ENCODE measurements at regions not wholly inside any gene's neighbourhood (a gene's known extent, or its start where the extent isn't known, plus 50 kb on each side); places are given as distances from the start of the nearest gene placed in this dataset.

- TF ChIP-seq SCMH1 (CRISPR knock-in tag; IDR thresholded peaks at IDR 0.05; ENCODE audit: borderline replicate concordance) (no peak), TFE3 (CRISPR knock-in tag; IDR thresholded peaks at IDR 0.05) (peak; percentile 38; the same call in 1 of the 2 replicates), PAXIP1 (CRISPR knock-in tag; conservative IDR thresholded peaks at IDR 0.05) (peak; percentile 97), MATR3 (CRISPR knock-in tag; IDR thresholded peaks at IDR 0.05) (no peak), ASH2L (IDR thresholded peaks at IDR 0.05; ENCODE audit: insufficient read length, low read depth, low read length) (peak; percentile 86), ATF7-NPFF (CRISPR knock-in tag; IDR thresholded peaks at IDR 0.05; ENCODE audit: low read depth) (no peak), ONECUT2 (CRISPR knock-in tag; IDR thresholded peaks at IDR 0.05) (no peak), GABPA (IDR thresholded peaks at IDR 0.05; ENCODE audit: low read depth, low read length) (no peak), GABPA (CRISPR knock-in tag; IDR thresholded peaks at IDR 0.05; ENCODE audit: low read depth) (peak; percentile 79), ATF3 (CRISPR knock-in tag; IDR thresholded peaks at IDR 0.05) (peak; percentile 85), ZNF275 (CRISPR knock-in tag; IDR thresholded peaks at IDR 0.05; ENCODE audit: borderline replicate concordance) (no peak), ZNF607 (CRISPR knock-in tag; IDR thresholded peaks at IDR 0.05; ENCODE audit: borderline replicate concordance) (no peak), ETV6 (CRISPR knock-in tag; conservative IDR thresholded peaks at IDR 0.05) (no peak)
- TF ChIP-seq, protein P1, sequence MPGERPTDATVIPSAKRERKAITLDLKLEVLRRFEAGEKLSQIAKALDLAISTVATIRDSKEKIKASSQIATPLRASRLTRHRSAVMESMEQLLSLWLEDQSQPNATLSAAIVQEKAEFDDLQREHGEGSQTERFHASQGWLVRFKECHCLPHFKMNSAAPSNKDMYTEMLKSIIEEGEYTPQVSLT (CRISPR knock-in tag; IDR thresholded peaks at IDR 0.05; ENCODE audit: borderline replicate concordance, low read depth), result no peak
- TF ChIP-seq, protein P2, sequence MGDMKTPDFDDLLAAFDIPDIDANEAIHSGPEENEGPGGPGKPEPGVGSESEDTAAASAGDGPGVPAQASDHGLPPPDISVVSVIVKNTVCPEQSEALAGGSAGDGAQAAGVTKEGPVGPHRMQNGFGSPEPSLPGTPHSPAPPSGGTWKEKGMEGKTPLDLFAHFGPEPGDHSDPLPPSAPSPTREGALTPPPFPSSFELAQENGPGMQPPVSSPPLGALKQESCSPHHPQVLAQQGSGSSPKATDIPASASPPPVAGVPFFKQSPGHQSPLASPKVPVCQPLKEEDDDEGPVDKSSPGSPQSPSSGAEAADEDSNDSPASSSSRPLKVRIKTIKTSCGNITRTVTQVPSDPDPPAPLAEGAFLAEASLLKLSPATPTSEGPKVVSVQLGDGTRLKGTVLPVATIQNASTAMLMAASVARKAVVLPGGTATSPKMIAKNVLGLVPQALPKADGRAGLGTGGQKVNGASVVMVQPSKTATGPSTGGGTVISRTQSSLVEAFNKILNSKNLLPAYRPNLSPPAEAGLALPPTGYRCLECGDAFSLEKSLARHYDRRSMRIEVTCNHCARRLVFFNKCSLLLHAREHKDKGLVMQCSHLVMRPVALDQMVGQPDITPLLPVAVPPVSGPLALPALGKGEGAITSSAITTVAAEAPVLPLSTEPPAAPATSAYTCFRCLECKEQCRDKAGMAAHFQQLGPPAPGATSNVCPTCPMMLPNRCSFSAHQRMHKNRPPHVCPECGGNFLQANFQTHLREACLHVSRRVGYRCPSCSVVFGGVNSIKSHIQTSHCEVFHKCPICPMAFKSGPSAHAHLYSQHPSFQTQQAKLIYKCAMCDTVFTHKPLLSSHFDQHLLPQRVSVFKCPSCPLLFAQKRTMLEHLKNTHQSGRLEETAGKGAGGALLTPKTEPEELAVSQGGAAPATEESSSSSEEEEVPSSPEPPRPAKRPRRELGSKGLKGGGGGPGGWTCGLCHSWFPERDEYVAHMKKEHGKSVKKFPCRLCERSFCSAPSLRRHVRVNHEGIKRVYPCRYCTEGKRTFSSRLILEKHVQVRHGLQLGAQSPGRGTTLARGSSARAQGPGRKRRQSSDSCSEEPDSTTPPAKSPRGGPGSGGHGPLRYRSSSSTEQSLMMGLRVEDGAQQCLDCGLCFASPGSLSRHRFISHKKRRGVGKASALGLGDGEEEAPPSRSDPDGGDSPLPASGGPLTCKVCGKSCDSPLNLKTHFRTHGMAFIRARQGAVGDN (CRISPR knock-in tag; IDR thresholded peaks at IDR 0.05), result peak; percentile 67
- TF ChIP-seq, protein P3, sequence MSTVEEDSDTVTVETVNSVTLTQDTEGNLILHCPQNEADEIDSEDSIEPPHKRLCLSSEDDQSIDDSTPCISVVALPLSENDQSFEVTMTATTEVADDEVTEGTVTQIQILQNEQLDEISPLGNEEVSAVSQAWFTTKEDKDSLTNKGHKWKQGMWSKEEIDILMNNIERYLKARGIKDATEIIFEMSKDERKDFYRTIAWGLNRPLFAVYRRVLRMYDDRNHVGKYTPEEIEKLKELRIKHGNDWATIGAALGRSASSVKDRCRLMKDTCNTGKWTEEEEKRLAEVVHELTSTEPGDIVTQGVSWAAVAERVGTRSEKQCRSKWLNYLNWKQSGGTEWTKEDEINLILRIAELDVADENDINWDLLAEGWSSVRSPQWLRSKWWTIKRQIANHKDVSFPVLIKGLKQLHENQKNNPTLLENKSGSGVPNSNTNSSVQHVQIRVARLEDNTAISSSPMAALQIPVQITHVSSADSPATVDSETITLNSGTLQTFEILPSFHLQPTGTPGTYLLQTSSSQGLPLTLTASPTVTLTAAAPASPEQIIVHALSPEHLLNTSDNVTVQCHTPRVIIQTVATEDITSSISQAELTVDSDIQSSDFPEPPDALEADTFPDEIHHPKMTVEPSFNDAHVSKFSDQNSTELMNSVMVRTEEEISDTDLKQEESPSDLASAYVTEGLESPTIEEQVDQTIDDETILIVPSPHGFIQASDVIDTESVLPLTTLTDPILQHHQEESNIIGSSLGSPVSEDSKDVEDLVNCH (CRISPR knock-in tag; IDR thresholded peaks at IDR 0.05), result no peak
Measured at GRCh38 chr1:228935198-228935663, 200.0 kb downstream of the RHOU start (continued).

Data from HepG2 (cell line).